Prostate gland (tissue), 2 donors: ENCODE measurements at regions not wholly inside any gene's neighbourhood (a gene's known extent, or its start where the extent isn't known, plus 50 kb on each side); places are given as distances from the start of the nearest gene placed in this dataset.

ENCODE experiments used
- CTCF ChIP-seq, 4 experiments: fragments of 200-600 bp in 2 of 4; fragments of 450-650 bp in 2 of 4; sonication (generic) in 2 of 4; IDR thresholded peaks; 1 replicate in 3 of 4; 2 replicates in 1 of 4; pipeline ENCODE4 v1.5.1; 2016 to 2019; ENCODE audit warnings: antibody characterized with exemption in 4 of 4, mild to moderate bottlenecking in 2 of 4, moderate library complexity in 2 of 4
- POLR2A ChIP-seq: fragments of 450-650 bp; IDR thresholded peaks from one replicate; pipeline ENCODE4 v1.6.1; 2016; ENCODE audit warnings: antibody characterized with exemption, mild to moderate bottlenecking

GRCh38 chr5:67792891-67793290 lies 422.7 kb upstream of the PIK3R1 start:
- TF ChIP-seq CTCF (IDR thresholded peaks at IDR 0.05) (no peak), POLR2A (no peak)
